HG02981 (cell line): ENCODE measurements at regions not wholly inside any gene's neighbourhood (a gene's known extent, or its start where the extent isn't known, plus 50 kb on each side); places are given as distances from the start of the nearest gene placed in this dataset.

Source experiments
- ATAC-seq: cut with Tn5 transposase; IDR thresholded peaks from one replicate; pipeline ENCODE4 v1.9.1; 2021; ENCODE audit warnings: mild to moderate bottlenecking, moderate library complexity; ENCODE audit not compliant: unreplicated experiment

- no peak for ATAC-seq
Observed at GRCh38 chr20:60064554-60065196, 106.5 kb downstream of the CDH26 start.

GRCh38 chr20:60065741-60066437 lies 107.7 kb downstream of the CDH26 start:
- no peak for ATAC-seq

- ATAC-seq: no peak
Observed at GRCh38 chr20:60066438-60066823, 108.2 kb downstream of the CDH26 start.

GRCh38 chr20:60068509-60068908 lies 110.3 kb downstream of the CDH26 start:
- no peak for ATAC-seq

GRCh38 chr20:60069656-60070055 lies 111.4 kb downstream of the CDH26 start:
- ATAC-seq: no peak

GRCh38 chr20:60070791-60071190 lies 112.6 kb downstream of the CDH26 start:
- no peak for ATAC-seq

- no peak for ATAC-seq
Observed at GRCh38 chr20:60071965-60072364, 113.7 kb downstream of the CDH26 start.

- ATAC-seq: no peak
Observed at GRCh38 chr20:60073086-60073485, 114.9 kb downstream of the CDH26 start.

GRCh38 chr20:60073504-60073903 lies 115.3 kb downstream of the CDH26 start:
- no peak for ATAC-seq

- ATAC-seq: no peak
Observed at GRCh38 chr20:60074276-60074675, 116.1 kb downstream of the CDH26 start.

GRCh38 chr20:60078351-60079250 lies 120.4 kb downstream of the CDH26 start:
- ATAC-seq: no peak

- no peak for ATAC-seq
Observed at GRCh38 chr20:60080401-60080800, 122.2 kb downstream of the CDH26 start.

- ATAC-seq: no peak
Observed at GRCh38 chr20:60085551-60086132, 127.4 kb downstream of the CDH26 start.

- no peak for ATAC-seq
Observed at GRCh38 chr20:60086821-60087562, 128.8 kb downstream of the CDH26 start.

- ATAC-seq: no peak
Observed at GRCh38 chr20:60087563-60088105, 129.4 kb downstream of the CDH26 start.

GRCh38 chr20:60088236-60088635 lies 130.0 kb downstream of the CDH26 start:
- no peak for ATAC-seq

GRCh38 chr20:60090631-60091030 lies 132.4 kb downstream of the CDH26 start:
- no peak for ATAC-seq

- ATAC-seq: no peak
Observed at GRCh38 chr20:60091305-60091704, 133.1 kb downstream of the CDH26 start.

GRCh38 chr20:60091861-60092260 lies 133.6 kb downstream of the CDH26 start:
- no peak for ATAC-seq

GRCh38 chr20:60092729-60093128 lies 134.5 kb downstream of the CDH26 start:
- ATAC-seq: no peak
